Head of caudate nucleus (tissue), 42 donors: ENCODE measurements at regions not wholly inside any gene's neighbourhood (a gene's known extent, or its start where the extent isn't known, plus 50 kb on each side); places are given as distances from the start of the nearest gene placed in this dataset.
"Not testable (repeated sequence)": the region's sequence is repeated elsewhere in the genome, so short reads cannot be mapped to it uniquely, and the experiment has no call there.

Experiments used
- DNase-seq, 42 donors: peaks; one replicate each; pipeline versions ENCODE4 v3.0.0 to v3.0.0-alpha.2; 2020 to 2021; ENCODE audit warnings: mixed read lengths in 7 of 42
- intact Hi-C: fragments of 100-400 bp; cut with DNase I; formaldehyde crosslinking; loops from one replicate; pipeline ENCODE4 v1.15.0; 2022

GRCh38 chr2:122028371-122029100 lies 273.1 kb downstream of the TSN start:
- DNase-seq, result peak in 10 of 42 donors; percentile 13 to 65 (median 32)
- intact Hi-C loops, result no loop called here

GRCh38 chr2:122029456-122029855 lies 274.0 kb downstream of the TSN start:
- DNase-seq, result peak in 2 of 42 donors; percentile 22 to 23
- intact Hi-C loops, result no loop called here

- intact Hi-C loops, result no loop called here
- DNase-seq, result no peak
Measured at GRCh38 chr2:122029945-122030344, 274.5 kb downstream of the TSN start.

- intact Hi-C loops, result no loop called here
- peak in 15 of 42 donors; percentile 7 to 45 (median 21) for DNase-seq
Measured at GRCh38 chr2:122031544-122032263, 276.3 kb downstream of the TSN start.

GRCh38 chr2:122032264-122032645 lies 276.8 kb downstream of the TSN start:
- intact Hi-C loops, result no loop called here

GRCh38 chr2:122033778-122034177 lies 278.3 kb downstream of the TSN start:
- intact Hi-C loops, result no loop called here
- no peak for DNase-seq

More at GRCh38 chr2:122032264-122032645, 276.8 kb downstream of the TSN start:
- DNase-seq, result peak in 1 of 42 donors; percentile 19

- intact Hi-C loops, result no loop called here
- no peak for DNase-seq
Measured at GRCh38 chr2:122034344-122034743, 278.9 kb downstream of the TSN start.

GRCh38 chr2:122034777-122035176 lies 279.3 kb downstream of the TSN start:
- DNase-seq, result peak in 1 of 42 donors; percentile 17
- intact Hi-C loops, result no loop called here

- DNase-seq, intact Hi-C loops: not testable (repeated sequence)
Measured at GRCh38 chr2:122038816-122039215, 283.4 kb downstream of the TSN start.

GRCh38 chr2:122041455-122041854 lies 286.0 kb downstream of the TSN start:
- no peak for DNase-seq
- intact Hi-C loops, result no loop called here

- DNase-seq, intact Hi-C loops: not testable (repeated sequence)
Measured at GRCh38 chr2:122051659-122052058, 296.2 kb downstream of the TSN start.

GRCh38 chr2:122055521-122055931 lies 300.1 kb downstream of the TSN start:
- intact Hi-C loops, result no loop called here
- DNase-seq, result no peak

GRCh38 chr2:122056853-122057252 lies 301.4 kb downstream of the TSN start:
- DNase-seq, result no peak
- intact Hi-C loops, result no loop called here

GRCh38 chr2:122061206-122061605 lies 305.8 kb downstream of the TSN start:
- intact Hi-C loops, result no loop called here
- no peak for DNase-seq

- DNase-seq, result no peak
- intact Hi-C loops, result no loop called here
Measured at GRCh38 chr2:122061831-122062230, 306.4 kb downstream of the TSN start.

GRCh38 chr2:122062506-122062905 lies 307.1 kb downstream of the TSN start:
- intact Hi-C loops, result no loop called here

GRCh38 chr2:122063716-122064115 lies 308.3 kb downstream of the TSN start:
- no peak for DNase-seq
- intact Hi-C loops, result no loop called here

More at GRCh38 chr2:122062506-122062905, 307.1 kb downstream of the TSN start:
- DNase-seq, result no peak

GRCh38 chr2:122070241-122070731 lies 314.8 kb downstream of the TSN start:
- DNase-seq, result peak in 1 of 42 donors; percentile 17
- intact Hi-C loops, result no loop called here

- intact Hi-C loops, result no loop called here
- DNase-seq, result no peak
Measured at GRCh38 chr2:122072666-122073065, 317.2 kb downstream of the TSN start.

- intact Hi-C loops, result no loop called here
- DNase-seq, result no peak
Measured at GRCh38 chr2:122074201-122074600, 318.8 kb downstream of the TSN start.
